GM20000 (cell line): ENCODE measurements at regions not wholly inside any gene's neighbourhood (a gene's known extent, or its start where the extent isn't known, plus 50 kb on each side); places are given as distances from the start of the nearest gene placed in this dataset.

ENCODE experiments used
- DNase-seq: peaks from one replicate; pipeline ENCODE4 v3.0.0; 2012; ENCODE audit warnings: low spot score
- TF ChIP-seq, protein P1 (sequence below): IDR thresholded peaks from 2 replicates; pipeline ENCODE4 v1.5.1; 2012; ENCODE audit warnings: mild to moderate bottlenecking, control low read depth; ENCODE audit errors: extremely low read depth, missing control alignments

DNA sequence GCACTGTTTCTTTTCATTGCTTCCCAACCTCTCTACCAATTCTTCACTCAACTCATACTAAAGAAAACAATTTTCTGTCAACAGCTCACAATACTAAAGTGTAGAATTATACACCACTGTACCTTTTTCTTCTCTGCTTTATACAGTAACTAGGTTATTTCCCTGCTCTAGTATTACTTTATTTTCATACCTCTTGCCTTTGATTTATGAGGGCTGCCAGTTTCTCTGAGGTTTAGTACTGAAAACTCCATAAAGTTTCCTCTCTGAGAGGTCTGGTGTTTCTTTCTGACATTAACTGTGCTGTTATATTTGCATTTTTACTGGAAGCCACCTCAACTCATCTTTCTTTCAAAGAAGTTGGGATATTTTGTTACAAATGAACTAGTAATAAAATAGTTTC, 63.0 kb upstream of the GRIP1 start:
- DNase-seq, result no peak
- TF ChIP-seq, protein P1, sequence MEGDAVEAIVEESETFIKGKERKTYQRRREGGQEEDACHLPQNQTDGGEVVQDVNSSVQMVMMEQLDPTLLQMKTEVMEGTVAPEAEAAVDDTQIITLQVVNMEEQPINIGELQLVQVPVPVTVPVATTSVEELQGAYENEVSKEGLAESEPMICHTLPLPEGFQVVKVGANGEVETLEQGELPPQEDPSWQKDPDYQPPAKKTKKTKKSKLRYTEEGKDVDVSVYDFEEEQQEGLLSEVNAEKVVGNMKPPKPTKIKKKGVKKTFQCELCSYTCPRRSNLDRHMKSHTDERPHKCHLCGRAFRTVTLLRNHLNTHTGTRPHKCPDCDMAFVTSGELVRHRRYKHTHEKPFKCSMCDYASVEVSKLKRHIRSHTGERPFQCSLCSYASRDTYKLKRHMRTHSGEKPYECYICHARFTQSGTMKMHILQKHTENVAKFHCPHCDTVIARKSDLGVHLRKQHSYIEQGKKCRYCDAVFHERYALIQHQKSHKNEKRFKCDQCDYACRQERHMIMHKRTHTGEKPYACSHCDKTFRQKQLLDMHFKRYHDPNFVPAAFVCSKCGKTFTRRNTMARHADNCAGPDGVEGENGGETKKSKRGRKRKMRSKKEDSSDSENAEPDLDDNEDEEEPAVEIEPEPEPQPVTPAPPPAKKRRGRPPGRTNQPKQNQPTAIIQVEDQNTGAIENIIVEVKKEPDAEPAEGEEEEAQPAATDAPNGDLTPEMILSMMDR, result no peak

DNA sequence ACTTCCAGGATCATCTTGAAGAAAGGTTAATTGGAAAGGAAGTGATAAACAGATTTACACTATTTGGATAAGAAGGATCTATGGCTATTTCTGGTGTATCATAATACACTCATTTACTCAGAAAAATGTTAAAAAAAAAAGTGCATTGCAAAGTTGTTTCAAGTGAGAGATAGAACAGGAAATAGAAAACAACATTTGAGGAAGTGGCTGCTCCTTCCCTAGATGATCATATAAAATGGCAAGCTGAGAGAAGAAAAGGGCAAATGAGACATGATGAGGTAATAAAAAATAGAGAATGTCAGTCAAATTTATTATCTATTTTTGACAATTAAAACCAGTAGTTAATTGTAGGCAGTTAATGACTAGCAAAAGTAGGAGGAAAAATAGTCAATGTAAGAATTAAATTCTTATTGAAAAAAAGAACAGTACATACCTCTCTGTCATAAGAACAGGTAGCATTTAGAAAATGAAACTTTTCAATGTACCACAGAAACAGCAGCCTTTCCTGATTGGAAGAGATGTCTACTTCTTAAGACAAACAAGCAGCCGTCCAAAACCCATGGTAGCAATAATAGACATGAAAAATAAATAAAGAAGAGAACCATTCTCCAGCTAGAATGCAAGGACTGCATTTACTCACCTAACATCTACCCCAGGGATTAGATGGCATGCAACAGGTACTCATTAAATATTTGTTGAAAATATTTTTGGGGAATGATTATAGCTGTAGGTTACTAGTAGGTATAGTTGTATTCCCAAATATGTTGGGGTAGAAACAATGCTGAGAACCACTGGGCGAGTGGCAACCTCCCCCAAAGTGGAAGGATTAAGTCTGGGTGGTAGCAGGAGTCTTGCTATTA, 63.9 kb upstream of the GRIP1 start:
- TF ChIP-seq, protein P1, result no peak
- DNase-seq, result no peak

DNA sequence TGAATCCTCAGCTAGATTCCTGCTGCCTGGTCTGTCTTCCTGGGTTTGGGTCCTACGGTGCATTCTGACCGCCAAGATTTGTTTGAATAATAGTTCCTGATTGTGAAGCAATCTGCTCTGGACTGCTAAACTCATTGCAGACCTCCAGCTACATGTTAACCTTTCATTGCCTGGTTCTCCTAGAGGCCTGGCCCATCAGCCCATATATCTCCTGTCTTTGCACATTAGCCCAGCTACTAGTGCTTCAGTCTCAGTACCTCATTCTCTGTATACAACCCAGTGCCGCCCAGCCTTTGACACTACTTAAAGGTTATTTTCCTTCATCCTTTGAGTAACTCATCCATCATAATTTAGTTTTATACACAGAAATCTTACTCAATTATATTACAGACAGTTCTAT, 65.6 kb upstream of the GRIP1 start:
- TF ChIP-seq, protein P1, result no peak
- DNase-seq, result no peak

DNA sequence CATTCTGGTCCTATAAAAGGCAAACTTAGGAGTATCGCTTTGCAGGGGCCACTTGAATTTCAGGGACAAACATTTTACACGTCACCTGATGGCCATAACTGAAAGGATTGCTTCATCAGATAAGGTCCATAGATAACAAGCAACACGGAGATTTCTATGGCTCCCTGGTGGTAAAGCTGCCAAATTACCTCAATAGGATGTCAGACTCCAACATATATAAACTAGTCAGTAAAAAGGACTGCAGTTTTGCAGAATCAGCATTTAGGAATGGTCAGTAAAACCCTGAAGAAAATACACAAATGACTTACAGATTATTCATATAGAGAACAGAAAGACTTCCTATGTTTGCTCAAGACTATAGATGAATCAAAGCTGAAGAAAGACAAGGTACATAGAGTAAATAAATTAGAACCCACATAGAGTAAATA, 66.1 kb upstream of the GRIP1 start:
- TF ChIP-seq, protein P1, result no peak
- no peak for DNase-seq

DNA sequence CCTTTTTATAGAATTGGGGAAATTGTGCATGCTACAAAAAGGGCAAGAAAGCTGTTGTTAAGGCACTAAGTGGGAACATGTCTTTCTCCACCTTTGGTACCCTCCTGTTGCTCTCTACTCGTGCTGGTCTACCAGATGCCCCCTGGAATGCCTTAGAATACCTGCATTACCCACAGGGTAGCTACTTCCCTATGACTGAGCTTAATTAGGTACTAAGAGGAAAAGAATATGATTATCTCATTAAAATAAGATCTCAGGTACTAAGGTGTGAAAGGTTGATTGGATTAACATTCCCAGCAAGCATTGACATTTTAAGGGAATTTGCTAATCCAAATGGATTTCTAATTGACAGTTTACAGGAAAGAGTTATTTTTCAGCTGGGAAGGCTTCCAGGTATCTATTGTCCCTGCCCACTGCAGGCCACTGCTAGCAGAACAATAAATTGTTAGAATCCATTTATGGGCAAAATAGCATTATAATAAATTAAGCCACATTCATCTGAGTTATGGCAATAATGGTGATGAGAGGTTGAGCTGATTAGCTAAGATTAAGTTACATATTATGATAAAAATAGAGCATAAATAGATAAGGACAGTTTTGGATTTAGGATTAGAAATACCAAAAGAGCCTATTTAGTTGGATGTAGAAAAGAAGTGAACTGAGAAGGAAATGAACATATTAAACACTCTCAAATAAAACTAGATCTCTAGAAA, 67.8 kb upstream of the GRIP1 start:
- TF ChIP-seq, protein P1, result no peak
- DNase-seq, result no peak

DNA sequence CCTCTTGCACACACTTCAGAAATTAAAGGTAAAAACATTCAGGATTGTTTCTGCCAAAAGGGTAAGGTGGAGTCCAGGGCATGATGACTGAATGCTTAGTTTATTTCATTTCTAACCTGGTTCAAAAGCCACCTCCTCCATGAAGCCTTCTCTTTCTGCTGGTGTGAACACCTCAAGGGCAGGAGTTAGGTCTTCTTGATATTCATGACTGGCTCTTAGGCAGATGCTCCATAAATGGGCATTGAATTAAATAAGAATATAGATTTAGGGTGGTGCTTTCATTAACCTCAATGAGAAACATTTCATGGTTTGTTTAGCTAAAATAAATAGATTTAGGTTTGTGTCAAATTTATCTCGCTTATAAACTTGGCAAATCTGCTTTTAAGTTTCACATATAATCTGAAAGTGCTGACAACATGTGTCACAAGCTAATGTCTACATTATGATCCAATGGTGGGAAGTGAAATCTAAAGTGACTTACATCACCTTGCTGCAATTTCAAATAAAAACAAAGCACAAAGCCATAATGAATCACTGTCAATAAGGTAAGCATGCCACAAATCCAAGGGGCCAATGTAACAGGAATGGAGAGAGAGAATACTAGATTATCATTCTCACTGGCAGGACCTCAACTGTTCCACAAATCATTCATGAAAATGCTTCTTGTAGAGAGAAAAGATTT, 72.7 kb upstream of the GRIP1 start:
- TF ChIP-seq, protein P1, result no peak
- DNase-seq, result no peak

DNA sequence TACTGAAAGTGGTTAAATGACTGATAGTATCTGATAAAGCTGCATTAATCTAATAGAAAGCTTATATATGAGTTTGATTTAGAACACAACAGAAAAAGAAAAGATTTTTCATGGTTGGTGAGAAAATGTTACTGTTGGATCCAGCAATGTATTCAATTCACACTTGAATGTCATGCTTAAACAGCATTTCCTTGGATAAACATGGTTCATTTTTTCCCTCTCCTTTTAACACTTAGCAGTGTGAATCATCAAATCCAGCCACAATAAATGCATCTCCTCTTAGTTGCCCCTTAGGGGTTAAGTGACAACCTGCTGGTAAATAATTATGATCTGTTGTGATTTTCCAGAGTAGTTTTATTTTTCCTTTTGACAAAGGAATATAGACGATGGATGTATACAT, 74.9 kb upstream of the GRIP1 start:
- TF ChIP-seq, protein P1, result no peak
- no peak for DNase-seq
